ENCODE measurements at regions not wholly inside any gene's neighbourhood (a gene's known extent, or its start where the extent isn't known, plus 50 kb on each side); places are given as distances from the start of the nearest gene placed in this dataset.

- TF ChIP-seq CHD7 (IDR thresholded peaks at IDR 0.05; ENCODE audit: insufficient replicate concordance, low read length) (no peak), BCL11A (IDR thresholded peaks at IDR 0.05; ENCODE audit: low read depth in 2 of 2, low read length in 2 of 2) (no peak), TCF12 (IDR thresholded peaks at IDR 0.05; ENCODE audit: low read depth, low read length) (no peak), MAFK (IDR thresholded peaks at IDR 0.05; ENCODE audit: low read depth, low read length) (no peak), SIRT6 (IDR thresholded peaks at IDR 0.05; ENCODE audit: low read length) (no peak), HDAC2 (IDR thresholded peaks at IDR 0.05; ENCODE audit: borderline replicate concordance in 1 of 2, low read depth in 2 of 2, low read length in 2 of 2) (no peak), CTBP2 (IDR thresholded peaks at IDR 0.05; ENCODE audit: borderline replicate concordance, insufficient read depth, insufficient read length, low read length) (no peak), MAX (IDR thresholded peaks at IDR 0.05) (no peak), POLR2AphosphoS5 (IDR thresholded peaks at IDR 0.05; ENCODE audit: low read depth, low read length) (no peak), CEBPB (IDR thresholded peaks at IDR 0.05; ENCODE audit: low read depth, low read length) (no peak)
These were observed 273.4 kb downstream of the IGSF11 start (continued) for GRCh38 chr3:118761291-118761606.
